ENCODE measurements at regions not wholly inside any gene's neighbourhood (a gene's known extent, or its start where the extent isn't known, plus 50 kb on each side); places are given as distances from the start of the nearest gene placed in this dataset.
A peak's percentile ranks its signal among the peaks of the same experiment; 100 is the strongest.

- DNase-seq = no peak
- Histone ChIP-seq H3K36me3 (no peaks in the 10 kb centered on the region), H3K4me3 (peak overlapping the region in 2 of 4 donors; percentile 49 to 55), H3K27ac (peak overlapping the region; percentile 61 to 82 (median 76)), H3K27me3 (no peaks in the 10 kb centered on the region), H3K4me1 (peaks cover 0 to 22% (median 3%) of the 10 kb centered on the region in 4 donors), H3K9me3 (no peaks in the 10 kb centered on the region)
- TF ChIP-seq POLR2A (IDR thresholded peaks at IDR 0.05) (no peak), CTCF (IDR thresholded peaks at IDR 0.05) (no peak)
Measured at GRCh38 chr14:101706509-101707067, 54.9 kb upstream of the PPP2R5C start.

- Histone ChIP-seq H3K27ac (peak overlapping the region; percentile 61 to 82 (median 76)), H3K4me1 (peaks cover 0 to 22% (median 3%) of the 10 kb centered on the region in 4 donors), H3K27me3 (no peaks in the 10 kb centered on the region), H3K9me3 (no peaks in the 10 kb centered on the region), H3K36me3 (no peaks in the 10 kb centered on the region), H3K4me3 (no peak overlapping the region)
- TF ChIP-seq CTCF (IDR thresholded peaks at IDR 0.05) (peak; percentile 82 to 98 (median 96)), POLR2A (IDR thresholded peaks at IDR 0.05) (no peak)
- peak in 2 of 3 donors; percentile 39 to 76 for DNase-seq
Measured at GRCh38 chr14:101707068-101707842, 54.3 kb upstream of the PPP2R5C start.

- Histone ChIP-seq H3K4me1 (peaks cover 0 to 22% (median 3%) of the 10 kb centered on the region in 4 donors), H3K27me3 (no peaks in the 10 kb centered on the region), H3K9me3 (no peaks in the 10 kb centered on the region), H3K27ac (peak overlapping the region in 2 of 4 donors; percentile 40 to 82), H3K36me3 (no peaks in the 10 kb centered on the region), H3K4me3 (no peak overlapping the region)
- DNase-seq = no peak
- no peak for TF ChIP-seq CTCF (IDR thresholded peaks at IDR 0.05)
- no peak for TF ChIP-seq POLR2A (IDR thresholded peaks at IDR 0.05)
Measured at GRCh38 chr14:101707863-101708620, 53.5 kb upstream of the PPP2R5C start.

- no peaks in the 10 kb centered on the region for H3K36me3 ChIP-seq
- DNase-seq = no peak
- H3K4me1 ChIP-seq = peaks cover 0 to 22% (median 3%) of the 10 kb centered on the region in 4 donors
- no peaks in the 10 kb centered on the region for H3K27me3 ChIP-seq
- TF ChIP-seq CTCF (IDR thresholded peaks at IDR 0.05) (no peak), POLR2A (IDR thresholded peaks at IDR 0.05) (no peak)
- no peak overlapping the region for H3K4me3 ChIP-seq
- H3K27ac ChIP-seq = no peak overlapping the region
- H3K9me3 ChIP-seq = no peaks in the 10 kb centered on the region
Measured at GRCh38 chr14:101708853-101709532, 52.5 kb upstream of the PPP2R5C start.

- Histone ChIP-seq H3K36me3 (no peaks in the 10 kb centered on the region), H3K4me1 (peaks cover 0 to 22% (median 3%) of the 10 kb centered on the region in 4 donors), H3K9me3 (no peaks in the 10 kb centered on the region), H3K4me3 (no peak overlapping the region), H3K27me3 (no peaks in the 10 kb centered on the region), H3K27ac (peak overlapping the region in 1 of 4 donors; percentile 6)
- peak in 1 of 3 donors; percentile 15 for DNase-seq
- no peak for TF ChIP-seq POLR2A (IDR thresholded peaks at IDR 0.05)
- TF ChIP-seq CTCF (IDR thresholded peaks at IDR 0.05) = no peak
Measured at GRCh38 chr14:101709533-101709881, 52.0 kb upstream of the PPP2R5C start.

Measured in Peyer's patch (tissue), 4 donors.